Loucy (cell line): ENCODE measurements at regions not wholly inside any gene's neighbourhood (a gene's known extent, or its start where the extent isn't known, plus 50 kb on each side); places are given as distances from the start of the nearest gene placed in this dataset.

Experiments
- H2AFZ ChIP-seq: fragments of 200-600 bp; sonication (generic); 2 replicates; pipeline ENCODE4 v1.6.0; 2016; ENCODE audit warnings: antibody characterized with exemption, mild to moderate bottlenecking, low read length, moderate library complexity
- H3F3A ChIP-seq: fragments of 200-600 bp; 2 replicates; pipeline ENCODE4 v1.6.0; 2016; ENCODE audit warnings: antibody characterized with exemption, low read depth, mild to moderate bottlenecking
- H3K27me3 ChIP-seq: fragments of 200-600 bp; sonication (generic); 2 replicates; pipeline ENCODE4 v1.6.1; 2014; ENCODE audit warnings: low read length, mild to moderate bottlenecking; ENCODE audit not compliant: insufficient read depth, poor library complexity, severe bottlenecking
- H3K36me3 ChIP-seq: fragments of 200-600 bp; sonication (generic); 2 replicates; pipeline ENCODE4 v1.6.1; 2016; ENCODE audit warnings: low read length; ENCODE audit not compliant: insufficient read depth
- H3K4me1 ChIP-seq: fragments of 200-600 bp; sonication (generic); 2 replicates; pipeline ENCODE4 v1.5.1; 2014; ENCODE audit warnings: low read length, mild to moderate bottlenecking; ENCODE audit not compliant: insufficient read depth, poor library complexity, severe bottlenecking
- H3K4me2 ChIP-seq: fragments of 200-600 bp; sonication (generic); 2 replicates; pipeline ENCODE4 v1.6.0; 2014; ENCODE audit warnings: antibody characterized with exemption, low read length, low read depth, mild to moderate bottlenecking; ENCODE audit not compliant: poor library complexity, severe bottlenecking
- H3K4me3 ChIP-seq: fragments of 200-600 bp; sonication (generic); 2 replicates; pipeline ENCODE4 v1.5.1; 2014; ENCODE audit warnings: low read length, mild to moderate bottlenecking, mixed read lengths; ENCODE audit not compliant: poor library complexity, severe bottlenecking
- H3K79me2 ChIP-seq: fragments of 200-600 bp; sonication (generic); 2 replicates; pipeline ENCODE4 v1.6.1; 2014; ENCODE audit warnings: low read length; ENCODE audit not compliant: insufficient read depth
- H3K9ac ChIP-seq: fragments of 200-600 bp; sonication (generic); 2 replicates; pipeline ENCODE4 v1.6.0; 2014; ENCODE audit warnings: mild to moderate bottlenecking, low read depth, low read length, moderate library complexity; ENCODE audit not compliant: poor library complexity, severe bottlenecking
- H3K9me2 ChIP-seq: fragments of 200-600 bp; sonication (generic); replicated peaks from 2 replicates; pipeline ENCODE4 v1.6.1; 2016; ENCODE audit warnings: low read depth, low read length, mixed read lengths
- H3K9me3 ChIP-seq: fragments of 200-600 bp; sonication (generic); 2 replicates; pipeline ENCODE4 v1.6.1; 2014; ENCODE audit warnings: mild to moderate bottlenecking, antibody characterized with exemption, low read length, low read depth; ENCODE audit not compliant: insufficient read depth
- H4K20me1 ChIP-seq: fragments of 200-600 bp; sonication (generic); 2 replicates; pipeline ENCODE4 v1.6.0; 2014; ENCODE audit warnings: antibody characterized with exemption, low read length, mild to moderate bottlenecking; ENCODE audit not compliant: insufficient read depth, poor library complexity, severe bottlenecking
- EZH2phosphoT487 ChIP-seq: fragments of 200-600 bp; IDR thresholded peaks from 2 replicates; pipeline ENCODE4 v1.6.1; 2018; ENCODE audit warnings: antibody characterized with exemption, mild to moderate bottlenecking, moderate library complexity, borderline replicate concordance
- TF ChIP-seq, protein P1 (sequence below): fragments of 200-600 bp; sonication (generic); conservative IDR thresholded peaks from 2 replicates; pipeline ENCODE4 v1.5.1; 2014; ENCODE audit warnings: mild to moderate bottlenecking, antibody characterized with exemption, low read length

DNA sequence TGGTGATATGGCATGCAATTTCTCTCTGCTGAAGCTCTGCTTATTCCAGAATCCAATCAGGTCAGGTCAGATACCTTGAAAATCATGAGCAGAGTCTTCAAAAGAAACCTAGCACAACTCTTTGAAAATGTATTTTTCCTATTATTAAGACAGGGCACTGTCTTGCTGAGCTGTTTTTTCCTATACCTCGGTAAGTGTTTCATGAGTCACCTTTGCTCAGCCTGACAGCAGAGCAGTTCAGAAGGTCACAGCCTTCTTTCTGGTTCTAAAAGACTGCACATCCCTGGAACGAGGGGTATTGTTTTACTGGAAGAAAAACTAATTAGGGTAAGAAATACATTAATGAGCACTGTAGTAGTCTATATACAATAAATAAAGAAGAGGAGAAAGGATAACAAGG lies 422.0 kb downstream of the SOX2 start:
- H3K9ac ChIP-seq, result no peak overlapping the region
- no peak overlapping the region for H3K4me3 ChIP-seq
- H3K4me2 ChIP-seq, result no peak overlapping the region
- H4K20me1 ChIP-seq, result no peaks in the 10 kb centered on the region
- H3K9me3 ChIP-seq, result no peaks in the 10 kb centered on the region
- H3K4me1 ChIP-seq, result no peaks in the 10 kb centered on the region
- H3F3A ChIP-seq, result no peaks in the 10 kb centered on the region
- no peaks in the 10 kb centered on the region for H3K27me3 ChIP-seq
- TF ChIP-seq, protein P1, sequence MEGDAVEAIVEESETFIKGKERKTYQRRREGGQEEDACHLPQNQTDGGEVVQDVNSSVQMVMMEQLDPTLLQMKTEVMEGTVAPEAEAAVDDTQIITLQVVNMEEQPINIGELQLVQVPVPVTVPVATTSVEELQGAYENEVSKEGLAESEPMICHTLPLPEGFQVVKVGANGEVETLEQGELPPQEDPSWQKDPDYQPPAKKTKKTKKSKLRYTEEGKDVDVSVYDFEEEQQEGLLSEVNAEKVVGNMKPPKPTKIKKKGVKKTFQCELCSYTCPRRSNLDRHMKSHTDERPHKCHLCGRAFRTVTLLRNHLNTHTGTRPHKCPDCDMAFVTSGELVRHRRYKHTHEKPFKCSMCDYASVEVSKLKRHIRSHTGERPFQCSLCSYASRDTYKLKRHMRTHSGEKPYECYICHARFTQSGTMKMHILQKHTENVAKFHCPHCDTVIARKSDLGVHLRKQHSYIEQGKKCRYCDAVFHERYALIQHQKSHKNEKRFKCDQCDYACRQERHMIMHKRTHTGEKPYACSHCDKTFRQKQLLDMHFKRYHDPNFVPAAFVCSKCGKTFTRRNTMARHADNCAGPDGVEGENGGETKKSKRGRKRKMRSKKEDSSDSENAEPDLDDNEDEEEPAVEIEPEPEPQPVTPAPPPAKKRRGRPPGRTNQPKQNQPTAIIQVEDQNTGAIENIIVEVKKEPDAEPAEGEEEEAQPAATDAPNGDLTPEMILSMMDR, result no peak
- TF ChIP-seq EZH2phosphoT487, result no peak
- no peaks in the 10 kb centered on the region for H3K9me2 ChIP-seq
- no peaks in the 10 kb centered on the region for H3K79me2 ChIP-seq
- H3K36me3 ChIP-seq, result no peaks in the 10 kb centered on the region
- no peak overlapping the region for H2AFZ ChIP-seq

DNA sequence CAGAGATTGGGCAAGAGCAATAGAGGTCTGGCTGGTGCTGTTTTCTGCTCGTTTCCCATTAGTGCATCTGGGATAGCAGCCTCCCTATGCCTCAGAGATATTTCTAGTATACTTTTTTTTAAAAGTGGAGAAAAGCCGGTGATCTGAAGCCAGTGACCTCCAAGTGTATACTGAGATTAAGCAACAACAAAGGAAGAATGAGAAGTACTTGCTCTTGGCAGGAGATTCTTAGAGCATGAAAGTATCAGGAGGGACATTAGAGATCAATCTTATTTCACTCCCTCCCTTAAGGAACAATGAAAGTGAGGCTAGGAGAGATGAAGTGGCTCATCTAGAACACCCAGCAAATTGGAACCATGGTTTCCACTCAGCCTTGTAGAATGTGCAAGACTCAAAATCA lies 423.3 kb downstream of the SOX2 start:
- Histone ChIP-seq H3K9me2 (no peaks in the 10 kb centered on the region), H3K36me3 (no peaks in the 10 kb centered on the region), H3F3A (no peaks in the 10 kb centered on the region), H3K9me3 (no peaks in the 10 kb centered on the region), H3K4me2 (no peak overlapping the region), H3K4me3 (no peak overlapping the region), H3K79me2 (no peaks in the 10 kb centered on the region), H3K27me3 (no peaks in the 10 kb centered on the region), H4K20me1 (no peaks in the 10 kb centered on the region), H3K4me1 (no peaks in the 10 kb centered on the region), H2AFZ (no peak overlapping the region), H3K9ac (no peak overlapping the region)
- TF ChIP-seq, protein P1, result no peak
- no peak for TF ChIP-seq EZH2phosphoT487

DNA sequence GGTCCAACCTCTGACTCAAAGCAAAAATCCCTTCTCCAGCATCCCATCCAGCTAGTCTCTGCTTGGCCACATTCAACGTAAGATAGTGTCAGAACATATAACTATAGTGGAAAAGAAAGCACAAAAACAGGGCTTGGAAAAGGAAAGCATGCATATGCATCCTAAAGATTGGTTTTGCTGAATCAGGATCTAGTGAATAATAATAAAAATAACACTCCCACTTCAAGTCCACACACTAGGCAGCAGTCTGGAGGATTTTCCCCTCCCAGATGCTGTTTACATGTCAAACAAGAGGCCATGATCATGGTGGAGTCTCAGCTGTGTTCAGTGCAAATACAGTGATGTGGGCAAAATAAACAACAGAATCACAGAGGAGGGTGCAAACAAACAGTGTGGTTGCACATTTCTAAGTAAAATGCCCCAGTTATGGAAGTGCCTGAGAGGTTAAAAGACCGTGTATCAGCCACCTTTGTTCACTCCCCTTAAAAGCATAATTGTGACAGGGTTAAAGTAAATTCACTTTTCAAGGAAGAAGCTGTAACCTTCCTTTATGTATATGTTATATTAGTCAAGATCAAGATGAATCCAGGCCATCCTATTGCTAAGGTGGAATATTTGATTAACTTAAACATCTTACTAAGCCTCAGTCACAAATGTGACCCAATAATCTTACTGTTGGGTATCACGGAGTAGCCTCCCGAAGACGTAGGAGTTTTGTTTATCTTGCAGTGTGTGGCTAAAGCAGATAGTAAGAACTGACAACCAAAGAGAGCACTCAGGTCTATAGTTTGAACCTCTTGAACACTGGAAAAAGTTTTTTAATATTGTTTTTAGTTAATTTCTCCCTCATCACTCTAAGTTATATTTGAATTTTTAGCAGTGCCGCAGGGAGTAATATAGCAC lies 424.5 kb downstream of the SOX2 start:
- Histone ChIP-seq H3K27me3 (no peaks in the 10 kb centered on the region), H3K4me3 (no peak overlapping the region), H3K4me2 (no peak overlapping the region), H3F3A (no peaks in the 10 kb centered on the region), H3K79me2 (no peaks in the 10 kb centered on the region), H3K4me1 (no peaks in the 10 kb centered on the region), H3K9me2 (no peaks in the 10 kb centered on the region), H2AFZ (no peak overlapping the region), H4K20me1 (no peaks in the 10 kb centered on the region), H3K9me3 (no peaks in the 10 kb centered on the region), H3K9ac (no peak overlapping the region), H3K36me3 (no peaks in the 10 kb centered on the region)
- no peak for TF ChIP-seq EZH2phosphoT487
- TF ChIP-seq, protein P1, result no peak
